KMS-11 (cell line): ENCODE measurements at regions not wholly inside any gene's neighbourhood (a gene's known extent, or its start where the extent isn't known, plus 50 kb on each side); places are given as distances from the start of the nearest gene placed in this dataset.

Experiments used
- H2AFZ ChIP-seq: fragments of 200-600 bp; sonication (generic); 2 replicates; pipeline ENCODE4 v1.6.1; 2016; ENCODE audit warnings: antibody characterized with exemption, mixed run types, low read depth
- H3K27ac ChIP-seq: fragments of 200-600 bp; sonication (generic); 2 replicates; pipeline ENCODE4 v1.6.1; 2016; ENCODE audit warnings: mild to moderate bottlenecking, mixed run types
- H3K27me3 ChIP-seq: fragments of 200-600 bp; sonication (generic); 2 replicates; pipeline ENCODE4 v1.6.1; 2017; ENCODE audit warnings: mild to moderate bottlenecking, low read depth, mixed run types, moderate library complexity; ENCODE audit not compliant: insufficient read depth
- H3K36me3 ChIP-seq: fragments of 200-600 bp; sonication (generic); 2 replicates; pipeline ENCODE4 v1.6.1; 2017; ENCODE audit warnings: mild to moderate bottlenecking, mixed run types; ENCODE audit not compliant: insufficient read depth
- H3K4me1 ChIP-seq: fragments of 200-600 bp; sonication (generic); 2 replicates; pipeline ENCODE4 v1.6.1; 2016; ENCODE audit warnings: mild to moderate bottlenecking, low read depth, mixed run types; ENCODE audit not compliant: poor library complexity, severe bottlenecking
- H3K4me2 ChIP-seq: fragments of 200-600 bp; sonication (generic); 2 replicates; pipeline ENCODE4 v1.7.0; 2016; ENCODE audit warnings: mild to moderate bottlenecking, mixed run types
- H3K4me3 ChIP-seq: fragments of 200-600 bp; sonication (generic); IDR thresholded peaks from 2 replicates; pipeline ENCODE4 v1.6.1; 2017; ENCODE audit warnings: low read depth, low read length, mixed read lengths; ENCODE audit not compliant: insufficient read depth
- H3K79me2 ChIP-seq: fragments of 200-600 bp; sonication (generic); 2 replicates; pipeline ENCODE4 v1.6.1; 2016; ENCODE audit warnings: low read depth, mixed run types; ENCODE audit not compliant: insufficient read depth
- H3K9ac ChIP-seq: fragments of 200-600 bp; sonication (generic); 2 replicates; pipeline ENCODE4 v1.6.1; 2016; ENCODE audit warnings: mild to moderate bottlenecking, mixed run types
- H4K20me1 ChIP-seq: fragments of 200-600 bp; sonication (generic); 2 replicates; pipeline ENCODE4 v1.6.1; 2016; ENCODE audit warnings: mild to moderate bottlenecking, mixed run types; ENCODE audit not compliant: insufficient read depth
- CTCF ChIP-seq: fragments of 200-600 bp; sonication (generic); conservative IDR thresholded peaks from 2 replicates; pipeline ENCODE4 v1.6.1; 2017; ENCODE audit warnings: low read depth, mild to moderate bottlenecking, antibody characterized with exemption, low read length, moderate library complexity, mixed read lengths

- Histone ChIP-seq H2AFZ (no peak overlapping the region), H3K27me3 (no peaks in the 10 kb centered on the region), H3K36me3 (no peaks in the 10 kb centered on the region), H3K4me1 (peaks cover 8% of the 10 kb centered on the region), H3K4me2 (no peak overlapping the region), H3K4me3 (no peak overlapping the region), H3K27ac (no peak overlapping the region), H3K79me2 (no peaks in the 10 kb centered on the region), H3K9ac (no peak overlapping the region), H4K20me1 (no peaks in the 10 kb centered on the region)
- no peak for TF ChIP-seq CTCF
These were observed 109.5 kb upstream of the SPATA13 start for GRCh38 chr13:24050796-24051715.

GRCh38 chr13:24052547-24053518 is 107.7 kb upstream of the SPATA13 start:
- H2AFZ ChIP-seq, result no peak overlapping the region
- no peak for TF ChIP-seq CTCF
- H3K9ac ChIP-seq, result no peak overlapping the region
- H3K4me3 ChIP-seq, result no peak overlapping the region
- H3K27me3 ChIP-seq, result no peaks in the 10 kb centered on the region
- H3K27ac ChIP-seq, result no peak overlapping the region
- peaks cover 8% of the 10 kb centered on the region for H3K4me1 ChIP-seq
- H3K4me2 ChIP-seq, result no peak overlapping the region
- no peaks in the 10 kb centered on the region for H3K79me2 ChIP-seq
- no peaks in the 10 kb centered on the region for H3K36me3 ChIP-seq
- no peaks in the 10 kb centered on the region for H4K20me1 ChIP-seq

- H3K9ac ChIP-seq, result no peak overlapping the region
- peak; percentile 72 for TF ChIP-seq CTCF
- no peaks in the 10 kb centered on the region for H3K27me3 ChIP-seq
- peaks cover 8% of the 10 kb centered on the region for H3K4me1 ChIP-seq
- H3K4me2 ChIP-seq, result peak overlapping the region; percentile 31
- H3K79me2 ChIP-seq, result no peaks in the 10 kb centered on the region
- H3K36me3 ChIP-seq, result no peaks in the 10 kb centered on the region
- no peak overlapping the region for H3K27ac ChIP-seq
- 0 out of 2 replicates have a peak overlapping the region, but pooled peaks have one; percentile 4 for H2AFZ ChIP-seq
- H4K20me1 ChIP-seq, result no peaks in the 10 kb centered on the region
- no peak overlapping the region for H3K4me3 ChIP-seq
These were observed 106.8 kb upstream of the SPATA13 start for GRCh38 chr13:24053519-24054251.

GRCh38 chr13:24056616-24057137 is 103.8 kb upstream of the SPATA13 start:
- Histone ChIP-seq H3K4me3 (no peak overlapping the region), H3K27ac (no peak overlapping the region), H3K79me2 (no peaks in the 10 kb centered on the region), H3K9ac (no peak overlapping the region), H4K20me1 (no peaks in the 10 kb centered on the region), H3K36me3 (no peaks in the 10 kb centered on the region), H2AFZ (no peak overlapping the region), H3K4me1 (peaks cover 8% of the 10 kb centered on the region), H3K27me3 (no peaks in the 10 kb centered on the region), H3K4me2 (no peak overlapping the region)
- TF ChIP-seq CTCF, result no peak
